DOHH2 (cell line): ENCODE measurements at regions not wholly inside any gene's neighbourhood (a gene's known extent, or its start where the extent isn't known, plus 50 kb on each side); places are given as distances from the start of the nearest gene placed in this dataset.

Experiments
- EZH2phosphoT487 ChIP-seq: fragments of 200-600 bp; sonication (generic); IDR thresholded peaks from 2 replicates; pipeline ENCODE4 v1.6.1; 2017; ENCODE audit warnings: borderline replicate concordance, mild to moderate bottlenecking, antibody characterized with exemption, low read length, moderate library complexity, mixed read lengths
- TF ChIP-seq, protein P1 (sequence below): fragments of 200-600 bp; sonication (generic); IDR thresholded peaks from one replicate; pipeline ENCODE4 v1.5.1; 2014; ENCODE audit warnings: antibody characterized with exemption, mild to moderate bottlenecking, low read depth, low read length; ENCODE audit not compliant: poor library complexity, severe bottlenecking

GRCh38 chr13:86633346-86633745, 834.1 kb upstream of the SLITRK6 start:
- TF ChIP-seq, protein P1, sequence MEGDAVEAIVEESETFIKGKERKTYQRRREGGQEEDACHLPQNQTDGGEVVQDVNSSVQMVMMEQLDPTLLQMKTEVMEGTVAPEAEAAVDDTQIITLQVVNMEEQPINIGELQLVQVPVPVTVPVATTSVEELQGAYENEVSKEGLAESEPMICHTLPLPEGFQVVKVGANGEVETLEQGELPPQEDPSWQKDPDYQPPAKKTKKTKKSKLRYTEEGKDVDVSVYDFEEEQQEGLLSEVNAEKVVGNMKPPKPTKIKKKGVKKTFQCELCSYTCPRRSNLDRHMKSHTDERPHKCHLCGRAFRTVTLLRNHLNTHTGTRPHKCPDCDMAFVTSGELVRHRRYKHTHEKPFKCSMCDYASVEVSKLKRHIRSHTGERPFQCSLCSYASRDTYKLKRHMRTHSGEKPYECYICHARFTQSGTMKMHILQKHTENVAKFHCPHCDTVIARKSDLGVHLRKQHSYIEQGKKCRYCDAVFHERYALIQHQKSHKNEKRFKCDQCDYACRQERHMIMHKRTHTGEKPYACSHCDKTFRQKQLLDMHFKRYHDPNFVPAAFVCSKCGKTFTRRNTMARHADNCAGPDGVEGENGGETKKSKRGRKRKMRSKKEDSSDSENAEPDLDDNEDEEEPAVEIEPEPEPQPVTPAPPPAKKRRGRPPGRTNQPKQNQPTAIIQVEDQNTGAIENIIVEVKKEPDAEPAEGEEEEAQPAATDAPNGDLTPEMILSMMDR = no peak
- TF ChIP-seq EZH2phosphoT487 = no peak
